Vagina (tissue), 2 donors: ENCODE measurements at regions not wholly inside any gene's neighbourhood (a gene's known extent, or its start where the extent isn't known, plus 50 kb on each side); places are given as distances from the start of the nearest gene placed in this dataset.

Experiments
- DNase-seq, 2 donors: peaks; one replicate each; pipeline ENCODE4 v3.0.0-alpha.2; 2017; ENCODE audit errors: extremely low spot score in 2 of 2
- H3K27ac ChIP-seq: fragments of 200-600 bp; sonication (generic); one replicate; pipeline ENCODE4 v1.5.1; 2019
- H3K27me3 ChIP-seq: fragments of 200-600 bp; sonication (generic); one replicate; pipeline ENCODE4 v1.5.1; 2019
- H3K36me3 ChIP-seq, 2 donors: fragments of 200-600 bp; sonication (generic); one replicate each; pipeline ENCODE4 v1.5.1; 2017 to 2019
- H3K4me1 ChIP-seq: fragments of 200-600 bp; sonication (generic); one replicate; pipeline ENCODE4 v1.5.1; 2019
- H3K4me3 ChIP-seq, 2 donors: fragments of 200-600 bp; sonication (generic); 1 replicate in 1 of 2; 2 replicates in 1 of 2; pipeline ENCODE4 v1.5.1; 2016 to 2019
- H3K9me3 ChIP-seq: fragments of 200-600 bp; sonication (generic); one replicate; pipeline ENCODE4 v1.5.1; 2019
- CTCF ChIP-seq, 3 experiments: fragments of 450-650 bp in 2 of 3; fragments of 200-600 bp in 1 of 3; sonication (generic) in 1 of 3; IDR thresholded peaks; one replicate each; pipeline ENCODE4 v1.5.1; 2017 to 2019; ENCODE audit warnings: antibody characterized with exemption in 3 of 3, mild to moderate bottlenecking in 2 of 3, moderate library complexity in 2 of 3
- POLR2A ChIP-seq, 2 donors: fragments of 450-650 bp; IDR thresholded peaks; one replicate each; pipeline ENCODE4 v1.6.1; 2017; ENCODE audit warnings: antibody characterized with exemption in 2 of 2, mild to moderate bottlenecking in 2 of 2, moderate library complexity in 2 of 2
- POLR2AphosphoS5 ChIP-seq, 2 donors: sonication (generic); formaldehyde crosslinking; IDR thresholded peaks; one replicate each; pipeline ENCODE4 v1.9.0; 2017; ENCODE audit warnings: antibody characterized with exemption in 2 of 2, mild to moderate bottlenecking in 2 of 2, low read depth in 1 of 2; ENCODE audit not compliant: insufficient read depth in 1 of 2
- intact Hi-C: fragments of 100-400 bp; cut with DNase I; formaldehyde crosslinking; loops from one replicate; pipeline ENCODE4 v1.15.1; 2023

GRCh38 chr4:124887739-124888138 lies 175.2 kb upstream of the ANKRD50 start:
- Histone ChIP-seq H3K27ac (no peak overlapping the region), H3K36me3 (no peaks in the 10 kb centered on the region), H3K27me3 (no peaks in the 10 kb centered on the region), H3K9me3 (no peaks in the 10 kb centered on the region), H3K4me1 (no peaks in the 10 kb centered on the region), H3K4me3 (no peak overlapping the region)
- TF ChIP-seq CTCF (IDR thresholded peaks at IDR 0.05) (no peak), POLR2AphosphoS5 (IDR thresholded peaks at IDR 0.05; ENCODE audit: insufficient read depth in 1 of 2, low read depth in 1 of 2) (no peak), POLR2A (IDR thresholded peaks at IDR 0.05) (no peak)
- no peak for DNase-seq
- intact Hi-C loops: no loop called here

- H3K9me3 ChIP-seq: no peaks in the 10 kb centered on the region
- no peak for DNase-seq
- no peaks in the 10 kb centered on the region for H3K36me3 ChIP-seq
- H3K4me3 ChIP-seq: no peak overlapping the region
- no peak overlapping the region for H3K27ac ChIP-seq
- H3K27me3 ChIP-seq: no peaks in the 10 kb centered on the region
- TF ChIP-seq POLR2A (IDR thresholded peaks at IDR 0.05) (no peak), POLR2AphosphoS5 (IDR thresholded peaks at IDR 0.05; ENCODE audit: insufficient read depth in 1 of 2, low read depth in 1 of 2) (no peak), CTCF (IDR thresholded peaks at IDR 0.05) (no peak)
- no peaks in the 10 kb centered on the region for H3K4me1 ChIP-seq
- intact Hi-C loops: no loop called here
Measured at GRCh38 chr4:124884316-124884715, 171.8 kb upstream of the ANKRD50 start.

- Histone ChIP-seq H3K9me3 (no peaks in the 10 kb centered on the region), H3K4me3 (no peak overlapping the region), H3K27ac (no peak overlapping the region), H3K4me1 (no peaks in the 10 kb centered on the region), H3K27me3 (no peaks in the 10 kb centered on the region), H3K36me3 (no peaks in the 10 kb centered on the region)
- TF ChIP-seq CTCF (IDR thresholded peaks at IDR 0.05) (no peak), POLR2A (IDR thresholded peaks at IDR 0.05) (no peak), POLR2AphosphoS5 (IDR thresholded peaks at IDR 0.05; ENCODE audit: insufficient read depth in 1 of 2, low read depth in 1 of 2) (no peak)
- intact Hi-C loops: no loop called here
- no peak for DNase-seq
Measured at GRCh38 chr4:124883632-124884031, 171.1 kb upstream of the ANKRD50 start.

- Histone ChIP-seq H3K4me3 (no peak overlapping the region), H3K27ac (no peak overlapping the region), H3K9me3 (no peaks in the 10 kb centered on the region), H3K4me1 (no peaks in the 10 kb centered on the region), H3K36me3 (no peaks in the 10 kb centered on the region), H3K27me3 (no peaks in the 10 kb centered on the region)
- TF ChIP-seq POLR2A (IDR thresholded peaks at IDR 0.05) (no peak), CTCF (IDR thresholded peaks at IDR 0.05) (no peak), POLR2AphosphoS5 (IDR thresholded peaks at IDR 0.05; ENCODE audit: insufficient read depth in 1 of 2, low read depth in 1 of 2) (no peak)
- no peak for DNase-seq
- intact Hi-C loops: no loop called here
Measured at GRCh38 chr4:124879195-124879594, 166.7 kb upstream of the ANKRD50 start.

GRCh38 chr4:124874172-124874450 lies 161.6 kb upstream of the ANKRD50 start:
- no peak for DNase-seq
- Histone ChIP-seq H3K9me3 (no peaks in the 10 kb centered on the region), H3K4me1 (no peaks in the 10 kb centered on the region), H3K27me3 (no peaks in the 10 kb centered on the region), H3K27ac (no peak overlapping the region), H3K4me3 (no peak overlapping the region), H3K36me3 (no peaks in the 10 kb centered on the region)
- intact Hi-C loops: no loop called here
- TF ChIP-seq CTCF (IDR thresholded peaks at IDR 0.05) (no peak), POLR2AphosphoS5 (IDR thresholded peaks at IDR 0.05; ENCODE audit: insufficient read depth in 1 of 2, low read depth in 1 of 2) (no peak), POLR2A (IDR thresholded peaks at IDR 0.05) (no peak)
